ENCODE measurements at regions not wholly inside any gene's neighbourhood (a gene's known extent, or its start where the extent isn't known, plus 50 kb on each side); places are given as distances from the start of the nearest gene placed in this dataset.

GRCh38 chr9:108322326-108323098 lies 533.3 kb downstream of the ACTL7B start (continued):
- TF ChIP-seq ZNF462 (CRISPR knock-in tag; IDR thresholded peaks at IDR 0.05) (no peak), EZH2 (IDR thresholded peaks at IDR 0.05; ENCODE audit: low read depth, unreplicated experiment) (no peak), JUNB (IDR thresholded peaks at IDR 0.05; ENCODE audit: unreplicated experiment) (no peak), STAT1 (IDR thresholded peaks at IDR 0.05; ENCODE audit: unreplicated experiment) (no peak), EZH2phosphoT487 (IDR thresholded peaks at IDR 0.05; ENCODE audit: unreplicated experiment) (no peak), ZNF331 (CRISPR knock-in tag; IDR thresholded peaks at IDR 0.05; ENCODE audit: low read depth) (no peak)
- TF ChIP-seq, protein P1, sequence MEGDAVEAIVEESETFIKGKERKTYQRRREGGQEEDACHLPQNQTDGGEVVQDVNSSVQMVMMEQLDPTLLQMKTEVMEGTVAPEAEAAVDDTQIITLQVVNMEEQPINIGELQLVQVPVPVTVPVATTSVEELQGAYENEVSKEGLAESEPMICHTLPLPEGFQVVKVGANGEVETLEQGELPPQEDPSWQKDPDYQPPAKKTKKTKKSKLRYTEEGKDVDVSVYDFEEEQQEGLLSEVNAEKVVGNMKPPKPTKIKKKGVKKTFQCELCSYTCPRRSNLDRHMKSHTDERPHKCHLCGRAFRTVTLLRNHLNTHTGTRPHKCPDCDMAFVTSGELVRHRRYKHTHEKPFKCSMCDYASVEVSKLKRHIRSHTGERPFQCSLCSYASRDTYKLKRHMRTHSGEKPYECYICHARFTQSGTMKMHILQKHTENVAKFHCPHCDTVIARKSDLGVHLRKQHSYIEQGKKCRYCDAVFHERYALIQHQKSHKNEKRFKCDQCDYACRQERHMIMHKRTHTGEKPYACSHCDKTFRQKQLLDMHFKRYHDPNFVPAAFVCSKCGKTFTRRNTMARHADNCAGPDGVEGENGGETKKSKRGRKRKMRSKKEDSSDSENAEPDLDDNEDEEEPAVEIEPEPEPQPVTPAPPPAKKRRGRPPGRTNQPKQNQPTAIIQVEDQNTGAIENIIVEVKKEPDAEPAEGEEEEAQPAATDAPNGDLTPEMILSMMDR (conservative IDR thresholded peaks at IDR 0.05; ENCODE audit: low read depth in 2 of 2) = no peak
- TF ChIP-seq, protein P2, sequence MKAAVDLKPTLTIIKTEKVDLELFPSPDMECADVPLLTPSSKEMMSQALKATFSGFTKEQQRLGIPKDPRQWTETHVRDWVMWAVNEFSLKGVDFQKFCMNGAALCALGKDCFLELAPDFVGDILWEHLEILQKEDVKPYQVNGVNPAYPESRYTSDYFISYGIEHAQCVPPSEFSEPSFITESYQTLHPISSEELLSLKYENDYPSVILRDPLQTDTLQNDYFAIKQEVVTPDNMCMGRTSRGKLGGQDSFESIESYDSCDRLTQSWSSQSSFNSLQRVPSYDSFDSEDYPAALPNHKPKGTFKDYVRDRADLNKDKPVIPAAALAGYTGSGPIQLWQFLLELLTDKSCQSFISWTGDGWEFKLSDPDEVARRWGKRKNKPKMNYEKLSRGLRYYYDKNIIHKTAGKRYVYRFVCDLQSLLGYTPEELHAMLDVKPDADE (IDR thresholded peaks at IDR 0.05) = no peak

Measured in GM23338 (cell line).